Natural killer cell (primary cell): ENCODE measurements at regions not wholly inside any gene's neighbourhood (a gene's known extent, or its start where the extent isn't known, plus 50 kb on each side); places are given as distances from the start of the nearest gene placed in this dataset.

ENCODE experiments used
- ATAC-seq, 3 donors: fragments of 150-1000 bp in 2 of 3; fragments of 200-7000 bp in 1 of 3; cut with Tn5 transposase; 1 replicate in 1 of 3; 2 replicates in 2 of 3; pipeline ENCODE4 v1.10.0; 2021; ENCODE audit warnings: mild to moderate bottlenecking in 2 of 3, moderate library complexity in 2 of 3
- DNase-seq, 2 donors: peaks; one replicate each; pipeline versions ENCODE4 v3.0.0 to v3.0.0-alpha.2; 2013 to 2021; ENCODE audit warnings: mixed read lengths in 1 of 2
- H3K27ac ChIP-seq: one replicate; pipeline ENCODE4 v1.5.1; 2013; ENCODE audit warnings: mild to moderate bottlenecking, low read length
- H3K27me3 ChIP-seq: one replicate; pipeline ENCODE4 v1.6.1; 2013; ENCODE audit warnings: low read length; ENCODE audit not compliant: control insufficient read depth, insufficient read depth
- H3K36me3 ChIP-seq: one replicate; pipeline ENCODE4 v1.6.1; 2013; ENCODE audit warnings: low read length; ENCODE audit not compliant: control insufficient read depth, insufficient read depth
- H3K4me1 ChIP-seq: one replicate; pipeline ENCODE4 v1.6.1; 2013; ENCODE audit warnings: low read length; ENCODE audit not compliant: control insufficient read depth, insufficient read depth
- H3K4me3 ChIP-seq: one replicate; pipeline ENCODE4 v1.5.1; 2013; ENCODE audit warnings: low read length
- H3K9me3 ChIP-seq: one replicate; pipeline ENCODE4 v1.6.1; 2013; ENCODE audit warnings: low read length; ENCODE audit not compliant: control insufficient read depth, insufficient read depth
- H3K27ac Mint-ChIP-seq, 2 donors: one replicate each; pipeline ENCODE4 v1.8.0; 2022; ENCODE audit warnings: mild to moderate bottlenecking in 2 of 2, mixed read lengths in 2 of 2, moderate library complexity in 1 of 2
- H3K27me3 Mint-ChIP-seq, 2 donors: one replicate each; pipeline ENCODE4 v1.8.0; 2022; ENCODE audit warnings: low read depth in 2 of 2, mixed read lengths in 2 of 2
- H3K36me3 Mint-ChIP-seq: one replicate; pipeline ENCODE4 v1.8.0; 2022; ENCODE audit warnings: mixed read lengths
- H3K4me1 Mint-ChIP-seq, 2 donors: one replicate each; pipeline ENCODE4 v1.8.0; 2022; ENCODE audit warnings: mixed read lengths in 2 of 2
- H3K4me3 Mint-ChIP-seq: one replicate; pipeline ENCODE4 v1.8.0; 2022; ENCODE audit warnings: mild to moderate bottlenecking, moderate library complexity, mixed read lengths
- H3K9me3 Mint-ChIP-seq, 2 donors: one replicate each; pipeline ENCODE4 v1.8.0; 2022; ENCODE audit warnings: mixed read lengths in 2 of 2
- WGBS: methylation state at CpG from one replicate; pipeline ENCODE4 v1.1.7; 2013; ENCODE audit warnings: missing lambda C conversion rate; ENCODE audit not compliant: insufficient coverage; 5-methylcytosine and 5-hydroxymethylcytosine counted together
- intact Hi-C: fragments of 100-400 bp; cut with micrococcal nuclease; formaldehyde crosslinking; loops from one replicate; pipeline ENCODE4 v1.14.2; 2022
- TF ChIP-seq, protein P1 (sequence below): fragments of 200-600 bp; IDR thresholded peaks from one replicate; pipeline ENCODE4 v1.8.0; 2022; ENCODE audit warnings: antibody characterized with exemption

DNA sequence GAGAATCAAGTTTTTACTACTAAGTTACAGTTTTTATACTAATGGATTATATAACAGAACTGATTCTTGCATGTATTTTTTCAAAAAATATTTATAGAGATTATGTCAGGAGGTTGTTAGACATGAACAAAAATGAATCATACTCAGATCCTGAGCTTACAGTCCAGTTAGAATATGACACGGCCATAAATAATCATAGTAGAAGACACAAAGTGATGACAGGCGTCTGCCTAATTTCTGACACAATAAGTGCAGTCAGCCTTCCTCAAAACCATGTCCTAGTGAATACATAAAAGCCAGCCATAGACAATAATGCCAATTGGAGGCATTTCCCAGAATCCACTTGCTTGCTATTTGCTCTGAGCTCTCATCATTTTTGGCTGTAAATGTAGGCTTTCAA, 81.7 kb upstream of the POU1F1 start:
- no peaks in the 10 kb centered on the region for H3K9me3 Mint-ChIP-seq
- intact Hi-C loops: no loop called here
- Histone ChIP-seq H3K4me1 (no peaks in the 10 kb centered on the region), H3K9me3 (no peaks in the 10 kb centered on the region), H3K27me3 (no peaks in the 10 kb centered on the region), H3K36me3 (no peaks in the 10 kb centered on the region), H3K4me3 (no peak overlapping the region), H3K27ac (no peak overlapping the region)
- DNase-seq (no peak), ATAC-seq (no peak)
- TF ChIP-seq, protein P1, sequence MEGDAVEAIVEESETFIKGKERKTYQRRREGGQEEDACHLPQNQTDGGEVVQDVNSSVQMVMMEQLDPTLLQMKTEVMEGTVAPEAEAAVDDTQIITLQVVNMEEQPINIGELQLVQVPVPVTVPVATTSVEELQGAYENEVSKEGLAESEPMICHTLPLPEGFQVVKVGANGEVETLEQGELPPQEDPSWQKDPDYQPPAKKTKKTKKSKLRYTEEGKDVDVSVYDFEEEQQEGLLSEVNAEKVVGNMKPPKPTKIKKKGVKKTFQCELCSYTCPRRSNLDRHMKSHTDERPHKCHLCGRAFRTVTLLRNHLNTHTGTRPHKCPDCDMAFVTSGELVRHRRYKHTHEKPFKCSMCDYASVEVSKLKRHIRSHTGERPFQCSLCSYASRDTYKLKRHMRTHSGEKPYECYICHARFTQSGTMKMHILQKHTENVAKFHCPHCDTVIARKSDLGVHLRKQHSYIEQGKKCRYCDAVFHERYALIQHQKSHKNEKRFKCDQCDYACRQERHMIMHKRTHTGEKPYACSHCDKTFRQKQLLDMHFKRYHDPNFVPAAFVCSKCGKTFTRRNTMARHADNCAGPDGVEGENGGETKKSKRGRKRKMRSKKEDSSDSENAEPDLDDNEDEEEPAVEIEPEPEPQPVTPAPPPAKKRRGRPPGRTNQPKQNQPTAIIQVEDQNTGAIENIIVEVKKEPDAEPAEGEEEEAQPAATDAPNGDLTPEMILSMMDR: no peak
- no peak overlapping the region for H3K27ac Mint-ChIP-seq
- H3K36me3 Mint-ChIP-seq: no peaks in the 10 kb centered on the region
- peaks cover 2 to 9% of the 10 kb centered on the region in 2 donors for H3K27me3 Mint-ChIP-seq
- H3K4me3 Mint-ChIP-seq: no peak overlapping the region
- no peaks in the 10 kb centered on the region for H3K4me1 Mint-ChIP-seq
- whole genome bisulfite sequencing: 85% methylated on average over 2 of the region's 2 CpGs

DNA sequence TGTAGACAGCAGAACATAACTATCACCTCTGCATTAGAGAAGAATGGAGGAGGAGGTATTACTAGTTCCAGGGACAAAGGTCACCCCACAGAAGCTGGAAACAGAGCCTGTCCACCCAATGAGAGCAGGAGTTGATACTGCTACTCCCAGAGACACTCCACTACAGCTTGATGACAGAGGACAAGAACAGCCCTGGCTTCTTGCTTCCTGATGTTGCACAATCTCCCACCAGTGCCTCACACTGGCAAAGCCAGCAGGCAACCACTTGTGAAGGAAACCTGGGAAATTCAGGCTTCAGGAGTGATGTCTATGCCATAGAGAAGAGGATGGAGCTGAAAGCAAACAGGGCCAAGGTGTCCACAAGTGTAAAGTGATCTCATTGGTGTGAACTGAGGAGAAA, 78.0 kb upstream of the POU1F1 start:
- Mint-ChIP-seq H3K4me1 (no peaks in the 10 kb centered on the region), H3K27ac (no peak overlapping the region), H3K36me3 (no peaks in the 10 kb centered on the region), H3K27me3 (peaks cover 5 to 6% of the 10 kb centered on the region in 2 donors), H3K4me3 (no peak overlapping the region), H3K9me3 (no peaks in the 10 kb centered on the region)
- no peak for DNase-seq
- TF ChIP-seq, protein P1: no peak
- H3K9me3 ChIP-seq: no peaks in the 10 kb centered on the region
- no peaks in the 10 kb centered on the region for H3K27me3 ChIP-seq
- no peak for ATAC-seq
- no peak overlapping the region for H3K4me3 ChIP-seq
- no peaks in the 10 kb centered on the region for H3K4me1 ChIP-seq
- intact Hi-C loops: no loop called here
- H3K27ac ChIP-seq: no peak overlapping the region
- no peaks in the 10 kb centered on the region for H3K36me3 ChIP-seq

DNA sequence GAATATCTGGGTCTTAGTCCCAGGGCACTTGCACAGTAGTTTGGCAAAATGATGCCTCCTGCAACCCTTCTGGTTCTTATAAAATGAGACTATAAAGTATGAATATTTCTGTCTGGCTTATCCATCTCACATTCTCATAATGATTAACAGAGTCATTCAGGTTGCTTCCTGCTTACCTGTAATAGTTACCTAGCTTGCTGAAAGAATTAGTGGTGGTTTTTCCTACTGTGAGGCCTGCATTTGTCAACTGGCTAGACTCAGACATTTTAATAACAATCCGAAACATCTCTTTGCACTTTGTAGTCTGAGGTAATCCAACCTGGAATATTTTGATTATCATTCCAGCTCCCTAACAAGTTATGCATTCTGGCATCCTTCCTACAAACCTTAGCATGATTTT, 75.6 kb upstream of the POU1F1 start:
- no peak overlapping the region for H3K27ac ChIP-seq

More for the DNA sequence above, 75.6 kb upstream of the POU1F1 start:
- ATAC-seq (no peak), DNase-seq (no peak)
- intact Hi-C loops: no loop called here
- WGBS: 93% methylated on average over 1 of the region's 1 CpG
- H3K27me3 ChIP-seq: no peaks in the 10 kb centered on the region
- H3K9me3 Mint-ChIP-seq: no peaks in the 10 kb centered on the region
- no peaks in the 10 kb centered on the region for H3K4me1 ChIP-seq
- TF ChIP-seq, protein P1: no peak
- H3K36me3 ChIP-seq: no peaks in the 10 kb centered on the region
- H3K4me3 ChIP-seq: no peak overlapping the region
- no peaks in the 10 kb centered on the region for H3K4me1 Mint-ChIP-seq
- H3K36me3 Mint-ChIP-seq: no peaks in the 10 kb centered on the region
- H3K9me3 ChIP-seq: no peaks in the 10 kb centered on the region
- H3K4me3 Mint-ChIP-seq: no peak overlapping the region
- peaks cover 0 to 5% of the 10 kb centered on the region in 2 donors for H3K27me3 Mint-ChIP-seq
- no peak overlapping the region for H3K27ac Mint-ChIP-seq
